Neural cell (in vitro differentiated cells): ENCODE measurements at regions not wholly inside any gene's neighbourhood (a gene's known extent, or its start where the extent isn't known, plus 50 kb on each side); places are given as distances from the start of the nearest gene placed in this dataset.

Experiments
- CTCF ChIP-seq: fragments of 450-650 bp; IDR thresholded peaks from 2 replicates; pipeline ENCODE4 v1.5.1; 2014; ENCODE audit warnings: antibody characterized with exemption, mild to moderate bottlenecking, moderate library complexity; ENCODE audit not compliant: poor library complexity, severe bottlenecking
- EP300 ChIP-seq: fragments of 450-650 bp; conservative IDR thresholded peaks from 2 replicates; pipeline ENCODE4 v1.6.1; 2014; ENCODE audit warnings: antibody characterized with exemption, mild to moderate bottlenecking, moderate library complexity; ENCODE audit not compliant: poor library complexity, severe bottlenecking
- POLR2AphosphoS5 ChIP-seq: IDR thresholded peaks from 2 replicates; pipeline ENCODE4 v1.6.1; 2012
- RAD21 ChIP-seq: fragments of 450-650 bp; conservative IDR thresholded peaks from 2 replicates; pipeline ENCODE4 v1.6.1; 2014; ENCODE audit warnings: antibody characterized with exemption, mild to moderate bottlenecking, moderate library complexity
- REST ChIP-seq: IDR thresholded peaks from 2 replicates; pipeline ENCODE4 v1.6.1; 2012; ENCODE audit warnings: borderline replicate concordance

- TF ChIP-seq EP300 (no peak), CTCF (no peak), POLR2AphosphoS5 (no peak), RAD21 (no peak), REST (no peak)
Observed at GRCh38 chr2:65742977-65743376, 310.6 kb upstream of the SPRED2 start.
